GM23338 (cell line): ENCODE measurements at regions not wholly inside any gene's neighbourhood (a gene's known extent, or its start where the extent isn't known, plus 50 kb on each side); places are given as distances from the start of the nearest gene placed in this dataset.

Source experiments
- ATAC-seq: fragments of 200-7000 bp; cut with Tn5 transposase; 3 replicates; pipeline ENCODE4 v1.9.1; 2020
- DNase-seq: peaks from one replicate; pipeline ENCODE4 v3.0.0-alpha.2; 2015; ENCODE audit warnings: low spot score
- H2AFZ ChIP-seq: fragments of 200-600 bp; sonication (generic); 2 replicates; pipeline ENCODE4 v1.8.0; 2016; ENCODE audit warnings: antibody characterized with exemption, mild to moderate bottlenecking, moderate library complexity
- H3F3A ChIP-seq: fragments of 200-600 bp; sonication (generic); replicated peaks from 2 replicates; pipeline ENCODE4 v1.8.0; 2017; ENCODE audit warnings: antibody characterized with exemption, mixed run types, low read depth
- H3K27ac ChIP-seq: fragments of 200-600 bp; sonication (generic); 2 replicates; pipeline ENCODE4 v1.6.1; 2016; ENCODE audit warnings: low read depth
- H3K27me3 ChIP-seq: fragments of 200-600 bp; sonication (generic); 2 replicates; pipeline ENCODE4 v1.8.0; 2016; ENCODE audit warnings: mild to moderate bottlenecking, mixed run types, moderate library complexity; ENCODE audit not compliant: insufficient read depth
- H3K36me3 ChIP-seq: fragments of 200-600 bp; sonication (generic); 2 replicates; pipeline ENCODE4 v1.8.0; 2016; ENCODE audit warnings: mild to moderate bottlenecking; ENCODE audit not compliant: insufficient read depth
- H3K4me1 ChIP-seq: fragments of 200-600 bp; sonication (generic); 2 replicates; pipeline ENCODE4 v1.8.0; 2016; ENCODE audit warnings: mild to moderate bottlenecking, moderate library complexity; ENCODE audit not compliant: insufficient read depth
- H3K4me2 ChIP-seq: fragments of 200-600 bp; sonication (generic); 2 replicates; pipeline ENCODE4 v1.7.1; 2017; ENCODE audit warnings: mixed run types
- H3K4me3 ChIP-seq: fragments of 200-600 bp; sonication (generic); 2 replicates; pipeline ENCODE4 v1.6.1; 2016; ENCODE audit warnings: mixed run types
- H3K79me2 ChIP-seq: fragments of 200-600 bp; sonication (generic); replicated peaks from 2 replicates; pipeline ENCODE4 v1.8.0; 2017; ENCODE audit warnings: mild to moderate bottlenecking; ENCODE audit not compliant: insufficient read depth
- H3K9me2 ChIP-seq: fragments of 200-600 bp; sonication (generic); 2 replicates; pipeline ENCODE4 v1.8.0; 2017; ENCODE audit not compliant: insufficient read depth
- H4K20me1 ChIP-seq: fragments of 200-600 bp; sonication (generic); replicated peaks from 2 replicates; pipeline ENCODE4 v1.8.0; 2017; ENCODE audit warnings: mild to moderate bottlenecking; ENCODE audit not compliant: insufficient read depth
- H3K27ac Mint-ChIP-seq: 2 replicates; pipeline ENCODE4 v1.8.0; 2020; ENCODE audit warnings: inconsistent platforms, mild to moderate bottlenecking, moderate library complexity, mixed read lengths
- H3K27me3 Mint-ChIP-seq: 3 replicates; pipeline ENCODE4 v1.8.0; 2022; ENCODE audit warnings: low read depth, mild to moderate bottlenecking, moderate library complexity, mixed read lengths, inconsistent platforms; ENCODE audit not compliant: insufficient read depth, poor library complexity
- H3K36me3 Mint-ChIP-seq: 3 replicates; pipeline ENCODE4 v1.8.0; 2021; ENCODE audit warnings: low read depth, mild to moderate bottlenecking, inconsistent platforms, moderate library complexity, mixed read lengths
- H3K4me1 Mint-ChIP-seq: 3 replicates; pipeline ENCODE4 v1.8.0; 2020; ENCODE audit warnings: mild to moderate bottlenecking, inconsistent platforms, mixed read lengths
- H3K4me3 Mint-ChIP-seq: 3 replicates; pipeline ENCODE4 v1.8.0; 2021; ENCODE audit warnings: moderate library complexity, mild to moderate bottlenecking, inconsistent platforms, mixed read lengths
- H3K9me3 Mint-ChIP-seq: 3 replicates; pipeline ENCODE4 v1.8.0; 2020; ENCODE audit warnings: moderate library complexity, mild to moderate bottlenecking, inconsistent platforms, mixed read lengths
- CTCF ChIP-seq, 2 experiments: fragments of 200-600 bp in 1 of 2; sonication (generic) in 1 of 2; conservative IDR thresholded peaks; 2 replicates each; pipeline versions ENCODE4 v1.5.1 to v1.6.1; 2016 to 2017; ENCODE audit warnings: antibody characterized with exemption in 2 of 2, low read depth in 2 of 2, mild to moderate bottlenecking in 2 of 2, moderate library complexity in 1 of 2
- EZH2 ChIP-seq: fragments of 200-600 bp; sonication (generic); IDR thresholded peaks from one replicate; pipeline ENCODE4 v1.8.0; 2017; ENCODE audit warnings: antibody characterized with exemption, mild to moderate bottlenecking, low read depth; ENCODE audit not compliant: unreplicated experiment
- JUNB ChIP-seq: IDR thresholded peaks from one replicate; pipeline ENCODE4 v1.6.1; 2016; ENCODE audit warnings: antibody characterized with exemption; ENCODE audit not compliant: unreplicated experiment
- POLR2AphosphoS5 ChIP-seq: IDR thresholded peaks from 2 replicates; pipeline ENCODE4 v1.6.1; 2016; ENCODE audit warnings: antibody characterized with exemption, low read depth
- STAT1 ChIP-seq: IDR thresholded peaks from one replicate; pipeline ENCODE4 v1.6.1; 2016; ENCODE audit warnings: antibody characterized with exemption; ENCODE audit not compliant: unreplicated experiment
- ZNF331 ChIP-seq: fragments of 250-450 bp; sonication (Bioruptor Pico); IDR thresholded peaks from 2 replicates; pipeline ENCODE4 v1.5.0; 2020; ENCODE audit warnings: low read depth, mild to moderate bottlenecking, moderate library complexity
- ZNF462 ChIP-seq: fragments of 250-450 bp; sonication (Bioruptor Pico); IDR thresholded peaks from 2 replicates; pipeline ENCODE4 v1.5.0; 2020; ENCODE audit warnings: mild to moderate bottlenecking, moderate library complexity
- TF ChIP-seq, protein P1 (sequence below): IDR thresholded peaks from one replicate; pipeline ENCODE4 v1.6.1; 2018; ENCODE audit warnings: antibody characterized with exemption; ENCODE audit not compliant: unreplicated experiment

GRCh38 chr2:118697781-118698180 is 149.7 kb downstream of the EN1 start:
- no peak for DNase-seq
- ATAC-seq: no peak
- H3K4me2 ChIP-seq: no peak overlapping the region

More at GRCh38 chr2:118697781-118698180, 149.7 kb downstream of the EN1 start:
- no peaks in the 10 kb centered on the region for H3K9me3 Mint-ChIP-seq
- no peaks in the 10 kb centered on the region for H3K36me3 Mint-ChIP-seq
- H3K4me1 Mint-ChIP-seq: peaks cover 6% of the 10 kb centered on the region; the same call in 2 of the 3 replicates
- H3K9me2 ChIP-seq: no peaks in the 10 kb centered on the region
- H3K27ac Mint-ChIP-seq: no peak overlapping the region
- no peaks in the 10 kb centered on the region for H3F3A ChIP-seq
- no peaks in the 10 kb centered on the region for H3K36me3 ChIP-seq
- H3K4me3 ChIP-seq: no peak overlapping the region
- no peak for TF ChIP-seq STAT1
- TF ChIP-seq ZNF331 (CRISPR knock-in tag): no peak
- no peak for TF ChIP-seq POLR2AphosphoS5
- TF ChIP-seq JUNB: no peak
- TF ChIP-seq, protein P1, sequence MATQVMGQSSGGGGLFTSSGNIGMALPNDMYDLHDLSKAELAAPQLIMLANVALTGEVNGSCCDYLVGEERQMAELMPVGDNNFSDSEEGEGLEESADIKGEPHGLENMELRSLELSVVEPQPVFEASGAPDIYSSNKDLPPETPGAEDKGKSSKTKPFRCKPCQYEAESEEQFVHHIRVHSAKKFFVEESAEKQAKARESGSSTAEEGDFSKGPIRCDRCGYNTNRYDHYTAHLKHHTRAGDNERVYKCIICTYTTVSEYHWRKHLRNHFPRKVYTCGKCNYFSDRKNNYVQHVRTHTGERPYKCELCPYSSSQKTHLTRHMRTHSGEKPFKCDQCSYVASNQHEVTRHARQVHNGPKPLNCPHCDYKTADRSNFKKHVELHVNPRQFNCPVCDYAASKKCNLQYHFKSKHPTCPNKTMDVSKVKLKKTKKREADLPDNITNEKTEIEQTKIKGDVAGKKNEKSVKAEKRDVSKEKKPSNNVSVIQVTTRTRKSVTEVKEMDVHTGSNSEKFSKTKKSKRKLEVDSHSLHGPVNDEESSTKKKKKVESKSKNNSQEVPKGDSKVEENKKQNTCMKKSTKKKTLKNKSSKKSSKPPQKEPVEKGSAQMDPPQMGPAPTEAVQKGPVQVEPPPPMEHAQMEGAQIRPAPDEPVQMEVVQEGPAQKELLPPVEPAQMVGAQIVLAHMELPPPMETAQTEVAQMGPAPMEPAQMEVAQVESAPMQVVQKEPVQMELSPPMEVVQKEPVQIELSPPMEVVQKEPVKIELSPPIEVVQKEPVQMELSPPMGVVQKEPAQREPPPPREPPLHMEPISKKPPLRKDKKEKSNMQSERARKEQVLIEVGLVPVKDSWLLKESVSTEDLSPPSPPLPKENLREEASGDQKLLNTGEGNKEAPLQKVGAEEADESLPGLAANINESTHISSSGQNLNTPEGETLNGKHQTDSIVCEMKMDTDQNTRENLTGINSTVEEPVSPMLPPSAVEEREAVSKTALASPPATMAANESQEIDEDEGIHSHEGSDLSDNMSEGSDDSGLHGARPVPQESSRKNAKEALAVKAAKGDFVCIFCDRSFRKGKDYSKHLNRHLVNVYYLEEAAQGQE: no peak
- TF ChIP-seq ZNF462 (CRISPR knock-in tag): no peak
- TF ChIP-seq EZH2: no peak
- TF ChIP-seq CTCF (conservative IDR thresholded peaks at IDR 0.05; ENCODE audit: low read depth in 2 of 2): no peak
- H3K79me2 ChIP-seq: no peaks in the 10 kb centered on the region
- H3K27me3 ChIP-seq: no peaks in the 10 kb centered on the region
- no peak overlapping the region for H3K4me3 Mint-ChIP-seq
- H2AFZ ChIP-seq: no peak overlapping the region
- H3K27ac ChIP-seq: no peak overlapping the region
- no peaks in the 10 kb centered on the region for H4K20me1 ChIP-seq
- H3K27me3 Mint-ChIP-seq: peaks cover 6% of the 10 kb centered on the region
- H3K4me1 ChIP-seq: peaks cover 6% of the 10 kb centered on the region
